ENCODE measurements at regions not wholly inside any gene's neighbourhood (a gene's known extent, or its start where the extent isn't known, plus 50 kb on each side); places are given as distances from the start of the nearest gene placed in this dataset.

DNA sequence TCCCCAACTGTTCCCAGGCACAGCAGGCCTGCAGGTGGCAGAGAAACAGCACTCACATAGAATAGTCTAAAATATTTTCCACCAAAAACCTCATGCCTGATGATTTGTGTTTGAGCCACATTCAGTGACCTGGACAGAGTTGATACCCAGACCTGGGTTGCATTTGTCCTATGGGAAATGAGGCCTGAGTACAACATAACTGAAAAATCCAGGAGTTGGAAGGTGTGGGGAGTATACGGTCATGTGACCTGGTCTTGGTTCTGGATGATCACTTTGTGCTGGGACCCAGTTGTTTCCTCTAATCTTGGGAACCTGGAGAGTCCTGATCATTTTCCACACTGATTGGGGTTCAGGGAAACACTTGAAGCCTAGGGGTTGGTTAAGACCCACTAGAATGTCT is 200.3 kb upstream of the MPHOSPH6 start:
- no peak for TF ChIP-seq JUN (CRISPR knock-in tag; IDR thresholded peaks at IDR 0.05)
- TF ChIP-seq, protein P1, sequence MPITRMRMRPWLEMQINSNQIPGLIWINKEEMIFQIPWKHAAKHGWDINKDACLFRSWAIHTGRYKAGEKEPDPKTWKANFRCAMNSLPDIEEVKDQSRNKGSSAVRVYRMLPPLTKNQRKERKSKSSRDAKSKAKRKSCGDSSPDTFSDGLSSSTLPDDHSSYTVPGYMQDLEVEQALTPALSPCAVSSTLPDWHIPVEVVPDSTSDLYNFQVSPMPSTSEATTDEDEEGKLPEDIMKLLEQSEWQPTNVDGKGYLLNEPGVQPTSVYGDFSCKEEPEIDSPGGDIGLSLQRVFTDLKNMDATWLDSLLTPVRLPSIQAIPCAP (CRISPR knock-in tag; IDR thresholded peaks at IDR 0.05), result no peak
- TF ChIP-seq, protein P2, sequence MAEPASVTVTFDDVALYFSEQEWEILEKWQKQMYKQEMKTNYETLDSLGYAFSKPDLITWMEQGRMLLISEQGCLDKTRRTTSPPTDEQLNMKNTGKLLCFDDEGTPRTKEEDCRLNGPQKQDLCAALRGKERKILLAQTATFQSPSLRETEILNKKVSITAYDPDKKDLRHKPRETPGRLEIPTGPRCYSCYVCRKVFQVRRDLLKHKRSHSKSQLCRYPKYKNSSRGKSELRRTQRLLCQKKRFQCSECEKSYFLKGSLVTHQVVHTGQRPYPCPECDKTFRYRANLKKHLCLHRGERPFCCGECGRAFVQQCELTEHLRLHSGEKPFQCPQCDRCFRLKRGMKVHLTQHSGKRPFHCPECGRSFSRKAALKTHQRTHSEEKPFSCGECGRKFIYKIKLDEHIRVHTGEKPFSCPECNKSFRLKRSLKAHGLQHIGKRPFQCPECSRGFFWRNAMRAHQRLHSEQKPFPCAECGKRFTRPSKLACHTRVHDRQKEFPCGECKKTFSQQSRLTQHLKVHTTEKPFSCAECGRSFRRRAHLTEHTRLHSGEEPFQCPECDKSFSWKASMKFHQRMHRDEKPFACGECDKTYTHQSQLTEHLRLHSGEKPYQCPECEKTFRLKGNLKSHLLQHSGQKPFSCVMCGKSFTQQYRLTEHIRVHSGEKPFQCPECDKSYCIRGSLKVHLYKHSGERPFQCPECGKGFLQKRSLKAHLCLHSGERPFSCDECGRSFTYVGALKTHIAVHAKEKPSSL (CRISPR knock-in tag; conservative IDR thresholded peaks at IDR 0.05), result no peak
- TF ChIP-seq, protein P3, sequence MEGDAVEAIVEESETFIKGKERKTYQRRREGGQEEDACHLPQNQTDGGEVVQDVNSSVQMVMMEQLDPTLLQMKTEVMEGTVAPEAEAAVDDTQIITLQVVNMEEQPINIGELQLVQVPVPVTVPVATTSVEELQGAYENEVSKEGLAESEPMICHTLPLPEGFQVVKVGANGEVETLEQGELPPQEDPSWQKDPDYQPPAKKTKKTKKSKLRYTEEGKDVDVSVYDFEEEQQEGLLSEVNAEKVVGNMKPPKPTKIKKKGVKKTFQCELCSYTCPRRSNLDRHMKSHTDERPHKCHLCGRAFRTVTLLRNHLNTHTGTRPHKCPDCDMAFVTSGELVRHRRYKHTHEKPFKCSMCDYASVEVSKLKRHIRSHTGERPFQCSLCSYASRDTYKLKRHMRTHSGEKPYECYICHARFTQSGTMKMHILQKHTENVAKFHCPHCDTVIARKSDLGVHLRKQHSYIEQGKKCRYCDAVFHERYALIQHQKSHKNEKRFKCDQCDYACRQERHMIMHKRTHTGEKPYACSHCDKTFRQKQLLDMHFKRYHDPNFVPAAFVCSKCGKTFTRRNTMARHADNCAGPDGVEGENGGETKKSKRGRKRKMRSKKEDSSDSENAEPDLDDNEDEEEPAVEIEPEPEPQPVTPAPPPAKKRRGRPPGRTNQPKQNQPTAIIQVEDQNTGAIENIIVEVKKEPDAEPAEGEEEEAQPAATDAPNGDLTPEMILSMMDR (IDR thresholded peaks at IDR 0.05), result no peak
- no peak for TF ChIP-seq SMAD3 (CRISPR knock-in tag; IDR thresholded peaks at IDR 0.05; ENCODE audit: borderline replicate concordance)
